Transverse colon (tissue), 4 donors: ENCODE measurements at regions not wholly inside any gene's neighbourhood (a gene's known extent, or its start where the extent isn't known, plus 50 kb on each side); places are given as distances from the start of the nearest gene placed in this dataset.
"Not testable (repeated sequence)": the region's sequence is repeated elsewhere in the genome, so short reads cannot be mapped to it uniquely, and the experiment has no call there.

Experiments used
- DNase-seq: peaks from one replicate; pipeline ENCODE4 v3.0.0-alpha.2; 2019
- H3K27ac ChIP-seq, 4 donors: fragments of 200-600 bp; sonication (generic); 2 replicates each; pipeline ENCODE4 v1.5.1; 2016 to 2018; ENCODE audit warnings: inconsistent platforms in 4 of 4
- H3K27me3 ChIP-seq: fragments of 200-600 bp; sonication (generic); 2 replicates; pipeline ENCODE4 v1.5.1; 2017; ENCODE audit warnings: inconsistent platforms
- H3K36me3 ChIP-seq, 4 donors: fragments of 200-600 bp; sonication (generic); 2 replicates each; pipeline ENCODE4 v1.5.1; 2017 to 2019; ENCODE audit warnings: inconsistent platforms in 4 of 4
- H3K4me1 ChIP-seq, 4 donors: fragments of 200-600 bp; sonication (generic); 2 replicates each; pipeline ENCODE4 v1.5.1; 2017 to 2020; ENCODE audit warnings: inconsistent platforms in 4 of 4
- H3K4me3 ChIP-seq, 4 donors: fragments of 200-600 bp; sonication (generic); 1 replicate in 1 of 4; 2 replicates in 3 of 4; pipeline versions ENCODE4 v1.5.1 to v1.6.1; 2017 to 2019; ENCODE audit warnings: inconsistent platforms in 4 of 4
- H3K9me3 ChIP-seq, 2 donors: fragments of 200-600 bp; sonication (generic); 2 replicates each; pipeline ENCODE4 v1.5.1; 2017 to 2019; ENCODE audit warnings: inconsistent platforms in 2 of 2
- CTCF ChIP-seq, 5 experiments: fragments of 200-600 bp in 3 of 5; fragments of 450-650 bp in 2 of 5; sonication (generic) in 3 of 5; IDR thresholded peaks; 1 replicate in 2 of 5; 2 replicates in 3 of 5; pipeline ENCODE4 v1.5.1; 2016 to 2017; ENCODE audit warnings: antibody characterized with exemption in 5 of 5, inconsistent platforms in 3 of 5, mild to moderate bottlenecking in 2 of 5, moderate library complexity in 1 of 5
- EP300 ChIP-seq: sonication (generic); formaldehyde crosslinking; IDR thresholded peaks from one replicate; pipeline ENCODE4 v1.6.1; 2017; ENCODE audit warnings: antibody characterized with exemption, low read depth
- POLR2A ChIP-seq: fragments of 450-650 bp; IDR thresholded peaks from one replicate; pipeline ENCODE4 v1.6.1; 2016; ENCODE audit warnings: antibody characterized with exemption, mild to moderate bottlenecking, moderate library complexity
- POLR2AphosphoS5 ChIP-seq, 3 donors: sonication (generic); formaldehyde crosslinking; IDR thresholded peaks; one replicate each; pipeline ENCODE4 v1.6.1; 2016; ENCODE audit warnings: antibody characterized with exemption in 3 of 3
- WGBS, 2 donors: methylation state at CpG; one replicate each; pipeline ENCODE4 v1.1.5; 2018; ENCODE audit warnings: low coverage in 1 of 2; 5-methylcytosine and 5-hydroxymethylcytosine counted together
- in situ Hi-C, 4 donors: fragments of 200-750 bp; cut with MboI; loops; one replicate each; pipeline versions ENCODE4 v1.15.0 to v1.15.1; 2017; ENCODE audit warnings: low sequenced_read_pairs in 3 of 4, low pct_ligation_motif_present in 1 of 4, low pct_unique_long_range_greater_than_20kb in 1 of 4
- intact Hi-C: fragments of 100-400 bp; cut with DNase I; formaldehyde crosslinking; loops from one replicate; pipeline ENCODE4 v1.15.1; 2023; ENCODE audit warnings: low total_unique reads

GRCh38 chr2:128414946-128415778 is 96.5 kb upstream of the HS6ST1 start:
- Histone ChIP-seq H3K4me1 (no peaks in the 10 kb centered on the region), H3K27ac (no peak overlapping the region), H3K27me3 (no peaks in the 10 kb centered on the region), H3K36me3 (no peaks in the 10 kb centered on the region), H3K4me3 (no peak overlapping the region), H3K9me3 (no peaks in the 10 kb centered on the region)
- no peak for TF ChIP-seq CTCF (IDR thresholded peaks at IDR 0.05)
- TF ChIP-seq POLR2AphosphoS5 (IDR thresholded peaks at IDR 0.05), result no peak
- no peak for TF ChIP-seq EP300
- no peak for TF ChIP-seq POLR2A
- WGBS, 2 donors, result 69 to 78% methylated on average over 3 to 4 of the region's 4 CpGs
- in situ Hi-C loops, result no loop called here
- intact Hi-C loops, result no loop called here
- no peak for DNase-seq

- Histone ChIP-seq H3K36me3 (no peaks in the 10 kb centered on the region), H3K4me1 (no peaks in the 10 kb centered on the region), H3K27me3 (no peaks in the 10 kb centered on the region), H3K27ac (no peak overlapping the region), H3K4me3 (no peak overlapping the region), H3K9me3 (no peaks in the 10 kb centered on the region)
- intact Hi-C loops (no loop called here), in situ Hi-C loops (no loop called here)
- 60 to 62% methylated on average over 1 of the region's 1 CpG for WGBS, 2 donors
- DNase-seq, result no peak
- TF ChIP-seq EP300 (no peak), POLR2A (no peak), CTCF (IDR thresholded peaks at IDR 0.05) (no peak), POLR2AphosphoS5 (IDR thresholded peaks at IDR 0.05) (no peak)
These were observed 97.1 kb upstream of the HS6ST1 start for GRCh38 chr2:128415779-128416061.

DNA sequence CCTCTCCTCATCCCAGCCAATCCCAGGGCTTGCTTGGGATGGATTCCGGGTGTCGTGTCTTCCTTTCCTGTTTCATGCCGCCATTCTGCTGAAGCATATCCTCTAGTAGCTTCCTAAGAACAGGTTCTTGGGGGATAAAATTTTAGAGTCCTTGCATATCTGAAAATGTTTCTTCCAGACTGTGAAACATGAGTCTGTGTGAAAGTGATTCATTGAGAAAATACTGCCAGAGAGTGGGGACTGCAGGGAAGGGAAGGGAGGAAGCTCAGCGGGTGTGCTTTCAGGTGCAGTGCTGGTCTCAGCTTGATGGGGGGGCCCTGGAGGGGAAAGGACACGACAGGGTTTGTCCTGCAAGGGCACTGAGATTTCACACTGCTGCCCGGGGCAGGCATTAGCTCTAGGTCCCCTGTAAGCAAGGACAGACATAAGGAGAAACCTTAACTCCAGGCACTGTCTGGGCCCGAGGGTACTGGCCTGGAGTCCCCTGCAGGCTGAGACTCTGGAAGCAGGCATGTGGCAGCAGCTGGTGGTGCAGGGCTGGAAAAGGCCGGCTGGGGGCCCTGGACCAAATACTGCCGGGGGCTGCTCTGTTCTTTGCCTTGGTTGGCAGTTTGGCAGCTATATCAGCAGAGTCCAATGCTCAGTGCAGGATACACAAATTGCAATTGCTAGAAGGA is 97.6 kb upstream of the HS6ST1 start:
- Histone ChIP-seq H3K4me1 (no peaks in the 10 kb centered on the region), H3K36me3 (no peaks in the 10 kb centered on the region), H3K27ac (no peak overlapping the region), H3K4me3 (no peak overlapping the region), H3K9me3 (no peaks in the 10 kb centered on the region), H3K27me3 (no peaks in the 10 kb centered on the region)
- in situ Hi-C loops, result no loop called here
- intact Hi-C loops, result no loop called here
- TF ChIP-seq CTCF (IDR thresholded peaks at IDR 0.05) (no peak), POLR2A (no peak), POLR2AphosphoS5 (IDR thresholded peaks at IDR 0.05) (no peak), EP300 (no peak)
- WGBS, 2 donors, result 86 to 100% methylated on average over 1 to 9 of the region's 9 CpGs
- no peak for DNase-seq

- H3K9me3 ChIP-seq, result no peaks in the 10 kb centered on the region
- no peak for DNase-seq
- no peak overlapping the region for H3K4me3 ChIP-seq
- no peaks in the 10 kb centered on the region for H3K4me1 ChIP-seq
- no peaks in the 10 kb centered on the region for H3K27me3 ChIP-seq
- 56% methylated on average over 3 of the region's 3 CpGs; no CpG with 5 or more reads in 1 of the 2 donors for WGBS, 2 donors
- in situ Hi-C loops (no loop called here), intact Hi-C loops (no loop called here)
- no peak for TF ChIP-seq POLR2AphosphoS5 (IDR thresholded peaks at IDR 0.05)
- TF ChIP-seq POLR2A, result no peak
- TF ChIP-seq CTCF (IDR thresholded peaks at IDR 0.05), result no peak
- TF ChIP-seq EP300, result no peak
- H3K27ac ChIP-seq, result no peak overlapping the region
- H3K36me3 ChIP-seq, result no peaks in the 10 kb centered on the region
These were observed 98.1 kb upstream of the HS6ST1 start for GRCh38 chr2:128416806-128417205.

GRCh38 chr2:128417264-128417663 is 98.6 kb upstream of the HS6ST1 start:
- H3K36me3 ChIP-seq, DNase-seq, H3K9me3 ChIP-seq, H3K27me3 ChIP-seq, in situ Hi-C loops, H3K27ac ChIP-seq, intact Hi-C loops, H3K4me3 ChIP-seq, H3K4me1 ChIP-seq: not testable (repeated sequence)
- 69 to 80% methylated on average over 6 to 11 of the region's 11 CpGs for WGBS, 2 donors
